Activated CD4-positive, alpha-beta memory T cell treated with anti-CD3 and anti-CD28 coated beads, Interleukin-2, amount 10 ng/mL, durations not matched to agents 7 days and 5 days (primary cell): ENCODE measurements at regions not wholly inside any gene's neighbourhood (a gene's known extent, or its start where the extent isn't known, plus 50 kb on each side); places are given as distances from the start of the nearest gene placed in this dataset.

Source experiments
- CTCF ChIA-PET: fragments of 350-600 bp; sonication (Branson Sonifier 250); formaldehyde crosslinking; loops from one replicate; lab custom pipeline; 2021; ENCODE audit warnings: antibody characterized with exemption, inconsistent platforms; lab: Charles Lee
- POLR2A ChIA-PET: fragments of 350-600 bp; sonication (Branson Sonifier 250); formaldehyde crosslinking; loops from one replicate; lab custom pipeline; 2021; ENCODE audit warnings: antibody characterized with exemption; lab: Charles Lee
- DNase-seq: peaks from one replicate; pipeline ENCODE4 v3.0.0-alpha.2; 2020
- H3K27ac Mint-ChIP-seq: one replicate; pipeline ENCODE4 v1.8.0; 2021; ENCODE audit warnings: mild to moderate bottlenecking, mixed read lengths
- H3K27me3 Mint-ChIP-seq: one replicate; pipeline ENCODE4 v1.8.0; 2021; ENCODE audit warnings: mixed read lengths
- H3K36me3 Mint-ChIP-seq: one replicate; pipeline ENCODE4 v1.8.0; 2021; ENCODE audit warnings: low read depth, mixed read lengths
- H3K4me1 Mint-ChIP-seq: one replicate; pipeline ENCODE4 v1.8.0; 2021; ENCODE audit warnings: mixed read lengths
- H3K4me3 Mint-ChIP-seq: one replicate; pipeline ENCODE4 v1.8.0; 2021; ENCODE audit warnings: mild to moderate bottlenecking, mixed read lengths
- H3K9me3 Mint-ChIP-seq: one replicate; pipeline ENCODE4 v1.8.0; 2021; ENCODE audit warnings: mixed read lengths

GRCh38 chr7:156236181-156236889 is 404.2 kb upstream of the RNF32 start:
- no peak overlapping the region for H3K4me3 Mint-ChIP-seq
- H3K36me3 Mint-ChIP-seq, result no peaks in the 10 kb centered on the region
- DNase-seq, result no peak
- ChIA-PET POLR2A (no interaction called here), CTCF (no interaction called here)
- H3K27ac Mint-ChIP-seq, result no peak overlapping the region
- no peaks in the 10 kb centered on the region for H3K27me3 Mint-ChIP-seq
- peaks cover 6% of the 10 kb centered on the region for H3K9me3 Mint-ChIP-seq
- H3K4me1 Mint-ChIP-seq, result no peaks in the 10 kb centered on the region

- no peak for DNase-seq
- Mint-ChIP-seq H3K27ac (no peak overlapping the region), H3K27me3 (no peaks in the 10 kb centered on the region), H3K9me3 (peaks cover 6% of the 10 kb centered on the region), H3K4me3 (no peak overlapping the region), H3K4me1 (no peaks in the 10 kb centered on the region), H3K36me3 (no peaks in the 10 kb centered on the region)
- POLR2A ChIA-PET, result no interaction called here
- CTCF ChIA-PET, result no interaction called here
Measured at GRCh38 chr7:156234666-156235494, 405.7 kb upstream of the RNF32 start.

- Mint-ChIP-seq H3K27ac (no peak overlapping the region), H3K27me3 (no peaks in the 10 kb centered on the region), H3K36me3 (no peaks in the 10 kb centered on the region), H3K4me1 (no peaks in the 10 kb centered on the region), H3K4me3 (no peak overlapping the region), H3K9me3 (peaks cover 6% of the 10 kb centered on the region)
- POLR2A ChIA-PET, result no interaction called here
- DNase-seq, result no peak
- CTCF ChIA-PET, result no interaction called here
Measured at GRCh38 chr7:156234192-156234591, 406.4 kb upstream of the RNF32 start.

GRCh38 chr7:156232931-156233705 is 407.5 kb upstream of the RNF32 start:
- H3K4me3 Mint-ChIP-seq, result no peak overlapping the region
- ChIA-PET CTCF (no interaction called here), POLR2A (no interaction called here)
- no peak overlapping the region for H3K27ac Mint-ChIP-seq
- H3K36me3 Mint-ChIP-seq, result no peaks in the 10 kb centered on the region
- H3K27me3 Mint-ChIP-seq, result no peaks in the 10 kb centered on the region
- no peaks in the 10 kb centered on the region for H3K4me1 Mint-ChIP-seq
- H3K9me3 Mint-ChIP-seq, result peaks cover 6% of the 10 kb centered on the region
- no peak for DNase-seq

- H3K9me3 Mint-ChIP-seq, result no peaks in the 10 kb centered on the region
- DNase-seq, result no peak
- H3K27ac Mint-ChIP-seq, result no peak overlapping the region
- no peaks in the 10 kb centered on the region for H3K36me3 Mint-ChIP-seq
- H3K27me3 Mint-ChIP-seq, result no peaks in the 10 kb centered on the region
- no peak overlapping the region for H3K4me3 Mint-ChIP-seq
- no peaks in the 10 kb centered on the region for H3K4me1 Mint-ChIP-seq
- ChIA-PET POLR2A (no interaction called here), CTCF (no interaction called here)
Measured at GRCh38 chr7:156230576-156230975, 410.0 kb upstream of the RNF32 start.

- no peaks in the 10 kb centered on the region for H3K4me1 Mint-ChIP-seq
- H3K27me3 Mint-ChIP-seq, result no peaks in the 10 kb centered on the region
- H3K9me3 Mint-ChIP-seq, result no peaks in the 10 kb centered on the region
- CTCF ChIA-PET, result no interaction called here
- DNase-seq, result no peak
- POLR2A ChIA-PET, result interaction anchor here (0.8 kb wide), 1 partner anchor 16 kb away, joined by 3 read pairs; no protein-coding TSS in a partner anchor
- H3K27ac Mint-ChIP-seq, result no peak overlapping the region
- no peaks in the 10 kb centered on the region for H3K36me3 Mint-ChIP-seq
- no peak overlapping the region for H3K4me3 Mint-ChIP-seq
Measured at GRCh38 chr7:156224833-156225225, 412.6 kb upstream of the SHH start.

- Mint-ChIP-seq H3K27ac (no peak overlapping the region), H3K4me3 (no peak overlapping the region), H3K27me3 (no peaks in the 10 kb centered on the region), H3K36me3 (no peaks in the 10 kb centered on the region), H3K4me1 (no peaks in the 10 kb centered on the region), H3K9me3 (no peaks in the 10 kb centered on the region)
- CTCF ChIA-PET, result no interaction called here
- POLR2A ChIA-PET, result interaction anchor here (0.8 kb wide), 1 partner anchor 17 kb away, joined by 3 read pairs; no protein-coding TSS in a partner anchor
- DNase-seq, result no peak
Measured at GRCh38 chr7:156223935-156224832, 411.9 kb upstream of the SHH start.

GRCh38 chr7:156222611-156223010 is 410.3 kb upstream of the SHH start:
- Mint-ChIP-seq H3K9me3 (no peaks in the 10 kb centered on the region), H3K4me1 (no peaks in the 10 kb centered on the region), H3K36me3 (no peaks in the 10 kb centered on the region), H3K27me3 (no peaks in the 10 kb centered on the region), H3K4me3 (no peak overlapping the region), H3K27ac (no peak overlapping the region)
- no peak for DNase-seq
- ChIA-PET POLR2A (no interaction called here), CTCF (no interaction called here)

GRCh38 chr7:156222151-156222550 is 409.9 kb upstream of the SHH start:
- Mint-ChIP-seq H3K36me3 (no peaks in the 10 kb centered on the region), H3K27me3 (no peaks in the 10 kb centered on the region), H3K4me1 (no peaks in the 10 kb centered on the region), H3K27ac (no peak overlapping the region), H3K9me3 (no peaks in the 10 kb centered on the region), H3K4me3 (no peak overlapping the region)
- no peak for DNase-seq
- ChIA-PET CTCF (no interaction called here), POLR2A (no interaction called here)

- no peak for DNase-seq
- Mint-ChIP-seq H3K4me3 (no peak overlapping the region), H3K36me3 (no peaks in the 10 kb centered on the region), H3K27ac (no peak overlapping the region), H3K27me3 (no peaks in the 10 kb centered on the region), H3K9me3 (no peaks in the 10 kb centered on the region), H3K4me1 (no peaks in the 10 kb centered on the region)
- ChIA-PET POLR2A (no interaction called here), CTCF (no interaction called here)
Measured at GRCh38 chr7:156220701-156221100, 408.4 kb upstream of the SHH start.

- Mint-ChIP-seq H3K4me1 (no peaks in the 10 kb centered on the region), H3K27me3 (no peaks in the 10 kb centered on the region), H3K36me3 (no peaks in the 10 kb centered on the region), H3K4me3 (no peak overlapping the region), H3K9me3 (no peaks in the 10 kb centered on the region), H3K27ac (no peak overlapping the region)
- ChIA-PET POLR2A (no interaction called here), CTCF (no interaction called here)
- no peak for DNase-seq
Measured at GRCh38 chr7:156220078-156220605, 407.9 kb upstream of the SHH start.

- POLR2A ChIA-PET, result no interaction called here
- no peak for DNase-seq
- no peaks in the 10 kb centered on the region for H3K9me3 Mint-ChIP-seq
- no peak overlapping the region for H3K27ac Mint-ChIP-seq
- no peaks in the 10 kb centered on the region for H3K4me1 Mint-ChIP-seq
- no peaks in the 10 kb centered on the region for H3K27me3 Mint-ChIP-seq
- H3K36me3 Mint-ChIP-seq, result no peaks in the 10 kb centered on the region
- CTCF ChIA-PET, result no interaction called here
- no peak overlapping the region for H3K4me3 Mint-ChIP-seq
Measured at GRCh38 chr7:156219307-156220077, 407.2 kb upstream of the SHH start.
